Choroid plexus epithelial cell (primary cell): ENCODE measurements at regions not wholly inside any gene's neighbourhood (a gene's known extent, or its start where the extent isn't known, plus 50 kb on each side); places are given as distances from the start of the nearest gene placed in this dataset.
"Not testable (repeated sequence)": the region's sequence is repeated elsewhere in the genome, so short reads cannot be mapped to it uniquely, and the experiment has no call there.

ENCODE experiments used
- DNase-seq: peaks from one replicate; pipeline ENCODE4 v3.0.0-alpha.2; 2010; ENCODE audit warnings: low read depth
- H3K4me3 ChIP-seq: 2 replicates; pipeline ENCODE4 v1.5.1; 2011; ENCODE audit warnings: low read depth, mild to moderate bottlenecking, control low read depth, low read length, moderate library complexity
- CTCF ChIP-seq: conservative IDR thresholded peaks from 2 replicates; pipeline ENCODE4 v1.5.1; 2011; ENCODE audit warnings: low read depth, mild to moderate bottlenecking, control low read depth, inconsistent platforms, low read length, moderate library complexity

GRCh38 chr10:118925404-118926071 lies 104.0 kb upstream of the NANOS1 start:
- no peak for DNase-seq
- TF ChIP-seq CTCF, result no peak
- H3K4me3 ChIP-seq, result no peak overlapping the region

GRCh38 chr10:118926072-118926417 lies 103.5 kb upstream of the NANOS1 start:
- no peak overlapping the region for H3K4me3 ChIP-seq
- DNase-seq, result no peak
- no peak for TF ChIP-seq CTCF

GRCh38 chr10:118926441-118926840 lies 103.1 kb upstream of the NANOS1 start:
- no peak overlapping the region for H3K4me3 ChIP-seq
- TF ChIP-seq CTCF, result no peak
- no peak for DNase-seq

- no peak overlapping the region for H3K4me3 ChIP-seq
- no peak for DNase-seq
- no peak for TF ChIP-seq CTCF
Measured at GRCh38 chr10:118926903-118927302, 102.6 kb upstream of the NANOS1 start.

GRCh38 chr10:118927321-118927720 lies 102.2 kb upstream of the NANOS1 start:
- DNase-seq, result no peak
- no peak for TF ChIP-seq CTCF
- H3K4me3 ChIP-seq, result no peak overlapping the region

- DNase-seq, result no peak
- no peak overlapping the region for H3K4me3 ChIP-seq
- no peak for TF ChIP-seq CTCF
Measured at GRCh38 chr10:118930614-118931013, 98.9 kb upstream of the NANOS1 start.

- no peak for DNase-seq
- no peak for TF ChIP-seq CTCF
- H3K4me3 ChIP-seq, result no peak overlapping the region
Measured at GRCh38 chr10:118931436-118931835, 98.1 kb upstream of the NANOS1 start.

GRCh38 chr10:118932154-118932553 lies 97.4 kb upstream of the NANOS1 start:
- H3K4me3 ChIP-seq, DNase-seq: not testable (repeated sequence)
